ENCODE measurements at regions not wholly inside any gene's neighbourhood (a gene's known extent, or its start where the extent isn't known, plus 50 kb on each side); places are given as distances from the start of the nearest gene placed in this dataset.
A peak's percentile ranks its signal among the peaks of the same experiment; 100 is the strongest.

DNA sequence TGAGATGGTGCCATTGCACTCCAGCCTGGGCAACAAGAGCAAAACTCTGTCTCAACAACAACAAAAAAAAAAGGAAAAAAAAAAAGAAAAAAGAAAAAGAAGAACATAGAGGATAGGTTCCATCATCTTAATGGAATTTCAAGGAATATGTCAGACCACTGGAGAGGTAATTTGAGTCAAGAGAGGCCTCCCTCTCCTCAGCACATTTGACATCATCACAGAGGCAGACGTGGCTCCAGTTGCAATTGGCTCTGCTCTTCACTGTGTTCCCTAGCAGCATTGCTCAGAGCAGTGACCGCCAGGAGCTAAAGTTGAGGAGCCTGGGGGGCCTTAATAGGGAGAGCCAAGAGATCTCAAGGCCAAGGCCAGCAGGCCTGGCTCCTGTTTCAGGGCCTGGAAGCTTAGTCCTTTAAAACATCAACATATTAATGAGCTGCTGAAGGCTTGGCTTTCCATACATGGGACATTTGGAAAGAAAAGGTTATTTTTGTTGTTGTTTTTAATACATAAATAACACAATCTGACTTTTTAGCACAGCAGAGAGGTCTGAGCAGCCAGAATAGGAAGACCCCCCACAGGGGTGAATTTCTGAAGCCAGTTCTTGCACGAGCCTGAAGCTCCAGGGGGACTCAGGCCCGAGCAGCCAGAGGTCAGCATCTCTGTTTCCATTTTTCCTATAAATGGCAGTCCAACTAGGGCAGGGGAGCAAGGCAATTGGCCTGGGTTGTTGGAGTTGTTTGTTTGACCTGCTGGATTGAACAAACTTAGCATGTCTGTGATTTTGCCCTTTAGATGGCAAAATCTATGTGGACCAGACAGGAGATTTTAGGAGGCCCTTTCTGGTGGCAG, 118.3 kb upstream of the FGGY start:
- peak in 1 of 2 donors; percentile 15 for DNase-seq
- Histone ChIP-seq H4K8ac (ENCODE audit: low read depth, low read length) (peak overlapping the region; percentile 17), H3K4me1 (ENCODE audit: control insufficient read depth in 1 of 2, insufficient read depth in 2 of 2, low read length in 2 of 2) (peaks cover 3 to 5% of the 10 kb centered on the region in 2 experiments), H3K4me3 (ENCODE audit: low read depth, low read length) (no peak overlapping the region), H3K79me2 (ENCODE audit: control insufficient read depth, insufficient read depth, low read length, poor library complexity) (no peaks in the 10 kb centered on the region), H3K79me1 (ENCODE audit: low read length) (peaks cover 6% of the 10 kb centered on the region), H3K4ac (ENCODE audit: low read depth, low read length) (no peak overlapping the region), H3K23ac (ENCODE audit: low read length) (no peak overlapping the region), H2AK5ac (ENCODE audit: low read length) (peak overlapping the region; percentile 68), H3K27me3 (ENCODE audit: insufficient read depth, low read length) (no peaks in the 10 kb centered on the region), H3K9ac (ENCODE audit: low read length) (no peak overlapping the region), H3K36me3 (ENCODE audit: control insufficient read depth in 1 of 2, insufficient read depth in 2 of 2, low read length in 2 of 2) (no peaks in the 10 kb centered on the region), H3K18ac (ENCODE audit: low read length) (no peak overlapping the region), H2AFZ (ENCODE audit: insufficient read depth, low read length, poor library complexity) (peak overlapping the region; percentile 35), H4K91ac (ENCODE audit: low read depth, low read length) (peak overlapping the region; percentile 85), H2BK12ac (ENCODE audit: low read length) (peak overlapping the region; percentile 73), H4K12ac (ENCODE audit: low read depth, low read length) (no peak overlapping the region), H3K14ac (ENCODE audit: low read length) (peak overlapping the region; percentile 20), H3K4me2 (ENCODE audit: low read length) (no peak overlapping the region), H2BK120ac (ENCODE audit: insufficient read depth, low read length, poor library complexity) (peak overlapping the region; percentile 26), H3K27ac (ENCODE audit: low read depth, low read length) (peak overlapping the region; percentile 24), H3K9me3 (ENCODE audit: insufficient read depth, low read depth, low read length) (no peaks in the 10 kb centered on the region), H2BK5ac (ENCODE audit: low read depth, low read length, poor library complexity) (peak overlapping the region; percentile 22)
- no CpG with 5 or more reads among the region's 4 CpGs for WGBS (ENCODE audit: extremely low coverage, insufficient coverage, insufficient read length)

DNA sequence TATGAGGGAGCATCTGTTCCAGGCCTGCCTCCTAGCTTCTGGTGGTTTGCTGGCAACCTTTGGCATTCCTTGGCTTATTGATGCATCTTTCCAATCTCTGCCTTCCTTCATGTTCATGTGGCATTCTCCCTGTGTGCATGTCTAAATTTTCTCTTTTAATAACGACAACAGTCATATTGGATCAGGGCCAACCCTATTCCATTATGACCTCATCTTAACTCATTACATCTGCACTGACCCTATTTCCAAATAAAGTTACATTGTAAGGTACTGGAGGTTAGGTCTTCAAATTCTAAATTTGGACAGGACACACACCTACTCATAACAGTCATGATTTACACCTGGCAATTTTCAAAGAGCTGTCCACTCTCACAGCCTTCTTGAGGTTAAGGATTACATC, 117.2 kb upstream of the FGGY start:
- Histone ChIP-seq H4K8ac (ENCODE audit: low read depth, low read length) (no peak overlapping the region), H3K9ac (ENCODE audit: low read length) (no peak overlapping the region), H3K4me3 (ENCODE audit: low read depth, low read length) (no peak overlapping the region), H3K36me3 (ENCODE audit: control insufficient read depth in 1 of 2, insufficient read depth in 2 of 2, low read length in 2 of 2) (no peaks in the 10 kb centered on the region), H3K4me2 (ENCODE audit: low read length) (no peak overlapping the region), H4K91ac (ENCODE audit: low read depth, low read length) (no peak overlapping the region), H2BK120ac (ENCODE audit: insufficient read depth, low read length, poor library complexity) (no peak overlapping the region), H2BK12ac (ENCODE audit: low read length) (no peak overlapping the region), H3K79me2 (ENCODE audit: control insufficient read depth, insufficient read depth, low read length, poor library complexity) (no peaks in the 10 kb centered on the region), H3K4me1 (ENCODE audit: control insufficient read depth in 1 of 2, insufficient read depth in 2 of 2, low read length in 2 of 2) (peaks cover 3 to 10% of the 10 kb centered on the region in 2 experiments), H3K18ac (ENCODE audit: low read length) (no peak overlapping the region), H2BK5ac (ENCODE audit: low read depth, low read length, poor library complexity) (no peak overlapping the region), H2AK5ac (ENCODE audit: low read length) (no peak overlapping the region), H2AFZ (ENCODE audit: insufficient read depth, low read length, poor library complexity) (no peak overlapping the region), H3K23ac (ENCODE audit: low read length) (no peak overlapping the region), H3K27ac (ENCODE audit: low read depth, low read length) (no peak overlapping the region), H3K4ac (ENCODE audit: low read depth, low read length) (no peak overlapping the region), H4K12ac (ENCODE audit: low read depth, low read length) (no peak overlapping the region), H3K79me1 (ENCODE audit: low read length) (peaks cover 6% of the 10 kb centered on the region), H3K27me3 (ENCODE audit: insufficient read depth, low read length) (no peaks in the 10 kb centered on the region), H3K9me3 (ENCODE audit: insufficient read depth, low read depth, low read length) (no peaks in the 10 kb centered on the region), H3K14ac (ENCODE audit: low read length) (no peak overlapping the region)
- DNase-seq, result no peak
- WGBS (ENCODE audit: extremely low coverage, insufficient coverage, insufficient read length), result no CpG with 5 or more reads among the region's 1 CpG

DNA sequence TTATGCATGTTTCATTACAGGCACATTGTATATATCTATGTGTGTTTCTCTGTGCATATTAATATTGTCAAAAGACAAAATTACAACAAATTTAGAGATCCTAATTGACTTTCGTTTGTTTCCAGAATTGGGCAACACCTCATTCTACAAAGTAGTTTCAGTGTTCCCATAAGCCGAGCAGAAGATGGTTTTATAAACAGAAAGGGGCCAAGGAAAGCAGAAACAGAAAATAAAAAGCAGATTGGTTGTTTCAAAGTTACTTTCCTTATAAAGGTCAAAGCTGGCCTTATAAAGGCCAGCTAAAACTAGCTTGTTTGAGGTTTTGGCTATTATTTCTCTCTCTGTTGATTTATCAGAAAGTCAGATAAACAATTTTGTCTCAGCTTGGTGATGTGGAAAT, 116.2 kb upstream of the FGGY start:
- H2AK5ac ChIP-seq (ENCODE audit: low read length), result no peak overlapping the region
- no peak overlapping the region for H4K91ac ChIP-seq (ENCODE audit: low read depth, low read length)
- H3K79me2 ChIP-seq (ENCODE audit: control insufficient read depth, insufficient read depth, low read length, poor library complexity), result no peaks in the 10 kb centered on the region
- no peak overlapping the region for H3K14ac ChIP-seq (ENCODE audit: low read length)
- H4K12ac ChIP-seq (ENCODE audit: low read depth, low read length), result no peak overlapping the region
- no peak overlapping the region for H2BK12ac ChIP-seq (ENCODE audit: low read length)
- no peak overlapping the region for H2AFZ ChIP-seq (ENCODE audit: insufficient read depth, low read length, poor library complexity)
- H3K9ac ChIP-seq (ENCODE audit: low read length), result no peak overlapping the region
- peaks cover 6% of the 10 kb centered on the region for H3K79me1 ChIP-seq (ENCODE audit: low read length)
- H3K4ac ChIP-seq (ENCODE audit: low read depth, low read length), result no peak overlapping the region
- no peak overlapping the region for H3K18ac ChIP-seq (ENCODE audit: low read length)
- no peak overlapping the region for H3K4me2 ChIP-seq (ENCODE audit: low read length)
- no peak overlapping the region for H2BK5ac ChIP-seq (ENCODE audit: low read depth, low read length, poor library complexity)
- H3K27me3 ChIP-seq (ENCODE audit: insufficient read depth, low read length), result no peaks in the 10 kb centered on the region
- H3K36me3 ChIP-seq (ENCODE audit: control insufficient read depth in 1 of 2, insufficient read depth in 2 of 2, low read length in 2 of 2), result no peaks in the 10 kb centered on the region
- WGBS (ENCODE audit: extremely low coverage, insufficient coverage, insufficient read length), result no CpG with 5 or more reads among the region's 2 CpGs
- DNase-seq, result no peak
- H2BK120ac ChIP-seq (ENCODE audit: insufficient read depth, low read length, poor library complexity), result no peak overlapping the region
- no peaks in the 10 kb centered on the region for H3K9me3 ChIP-seq (ENCODE audit: insufficient read depth, low read depth, low read length)
- no peak overlapping the region for H4K8ac ChIP-seq (ENCODE audit: low read depth, low read length)
- H3K4me1 ChIP-seq (ENCODE audit: control insufficient read depth in 1 of 2, insufficient read depth in 2 of 2, low read length in 2 of 2), result peaks cover 3 to 10% of the 10 kb centered on the region in 2 experiments
- H3K4me3 ChIP-seq (ENCODE audit: low read depth, low read length), result no peak overlapping the region
- H3K27ac ChIP-seq (ENCODE audit: low read depth, low read length), result no peak overlapping the region
- no peak overlapping the region for H3K23ac ChIP-seq (ENCODE audit: low read length)

DNA sequence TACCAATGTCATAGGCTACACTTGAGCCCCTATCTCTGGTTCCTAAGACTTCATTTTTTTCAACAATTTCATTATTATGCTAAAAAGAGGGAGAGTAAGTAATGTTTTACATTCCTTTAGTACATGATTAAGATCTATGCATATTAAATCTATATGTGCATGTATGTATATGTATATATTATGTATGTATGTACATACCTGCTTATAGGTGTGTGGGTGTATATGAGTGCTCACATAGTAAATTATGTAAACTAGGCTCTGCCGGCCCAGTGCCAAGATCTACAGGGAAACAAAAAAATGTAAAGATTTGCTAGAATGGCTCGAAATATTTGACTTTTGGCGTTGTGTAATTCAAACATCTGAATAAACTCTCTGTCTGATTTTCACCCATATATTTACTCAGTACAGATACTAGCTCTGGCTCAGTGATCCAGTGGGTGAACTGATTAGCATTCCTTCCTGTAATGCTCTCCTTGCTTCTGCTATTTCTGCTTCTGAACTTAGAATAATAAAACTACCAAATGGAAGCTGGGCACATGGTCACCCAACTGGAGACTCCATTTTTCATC, 113.1 kb upstream of the FGGY start:
- H3K79me1 ChIP-seq (ENCODE audit: low read length), result peaks cover 2% of the 10 kb centered on the region
- H3K4ac ChIP-seq (ENCODE audit: low read depth, low read length), result no peak overlapping the region
- H2BK120ac ChIP-seq (ENCODE audit: insufficient read depth, low read length, poor library complexity), result no peak overlapping the region
- no peaks in the 10 kb centered on the region for H3K79me2 ChIP-seq (ENCODE audit: control insufficient read depth, insufficient read depth, low read length, poor library complexity)
- H2AFZ ChIP-seq (ENCODE audit: insufficient read depth, low read length, poor library complexity), result no peak overlapping the region
- DNase-seq, result peak in 1 of 2 donors; percentile 70
- H2BK5ac ChIP-seq (ENCODE audit: low read depth, low read length, poor library complexity), result no peak overlapping the region
- H3K9ac ChIP-seq (ENCODE audit: low read length), result no peak overlapping the region
- no peak overlapping the region for H3K14ac ChIP-seq (ENCODE audit: low read length)
- H3K9me3 ChIP-seq (ENCODE audit: insufficient read depth, low read depth, low read length), result no peaks in the 10 kb centered on the region
- no peak overlapping the region for H2AK5ac ChIP-seq (ENCODE audit: low read length)
- no peak overlapping the region for H2BK12ac ChIP-seq (ENCODE audit: low read length)
- H3K27ac ChIP-seq (ENCODE audit: low read depth, low read length), result no peak overlapping the region
- no peaks in the 10 kb centered on the region for H3K36me3 ChIP-seq (ENCODE audit: control insufficient read depth in 1 of 2, insufficient read depth in 2 of 2, low read length in 2 of 2)
- no peaks in the 10 kb centered on the region for H3K27me3 ChIP-seq (ENCODE audit: insufficient read depth, low read length)
- H4K91ac ChIP-seq (ENCODE audit: low read depth, low read length), result no peak overlapping the region
- H3K4me1 ChIP-seq (ENCODE audit: control insufficient read depth in 1 of 2, insufficient read depth in 2 of 2, low read length in 2 of 2), result peaks cover 2 to 7% of the 10 kb centered on the region in 2 experiments
- H3K4me2 ChIP-seq (ENCODE audit: low read length), result no peak overlapping the region
- no peak overlapping the region for H3K4me3 ChIP-seq (ENCODE audit: low read depth, low read length)
- H4K8ac ChIP-seq (ENCODE audit: low read depth, low read length), result no peak overlapping the region
- no peak overlapping the region for H4K12ac ChIP-seq (ENCODE audit: low read depth, low read length)
- no peak overlapping the region for H3K18ac ChIP-seq (ENCODE audit: low read length)
- WGBS (ENCODE audit: extremely low coverage, insufficient coverage, insufficient read length), result no CpG with 5 or more reads among the region's 3 CpGs
- no peak overlapping the region for H3K23ac ChIP-seq (ENCODE audit: low read length)

Data from trophoblast cell (in vitro differentiated cells and primary cell).